Gastrocnemius medialis (tissue), 4 donors: ENCODE measurements at regions not wholly inside any gene's neighbourhood (a gene's known extent, or its start where the extent isn't known, plus 50 kb on each side); places are given as distances from the start of the nearest gene placed in this dataset.

Source experiments
- POLR2A ChIP-seq, 2 donors: fragments of 450-650 bp; IDR thresholded peaks; one replicate each; pipeline ENCODE4 v1.6.1; 2017; ENCODE audit warnings: antibody characterized with exemption in 2 of 2, mild to moderate bottlenecking in 2 of 2, moderate library complexity in 2 of 2
- TF ChIP-seq, protein P1 (sequence below), 5 experiments: fragments of 450-650 bp in 3 of 5; fragments of 200-600 bp in 2 of 5; sonication (generic) in 2 of 5; IDR thresholded peaks in 4 of 5; conservative IDR thresholded peaks in 1 of 5; 1 replicate in 4 of 5; 2 replicates in 1 of 5; pipeline ENCODE4 v1.5.1; 2016 to 2019; ENCODE audit warnings: antibody characterized with exemption in 5 of 5, mild to moderate bottlenecking in 3 of 5, moderate library complexity in 3 of 5

DNA sequence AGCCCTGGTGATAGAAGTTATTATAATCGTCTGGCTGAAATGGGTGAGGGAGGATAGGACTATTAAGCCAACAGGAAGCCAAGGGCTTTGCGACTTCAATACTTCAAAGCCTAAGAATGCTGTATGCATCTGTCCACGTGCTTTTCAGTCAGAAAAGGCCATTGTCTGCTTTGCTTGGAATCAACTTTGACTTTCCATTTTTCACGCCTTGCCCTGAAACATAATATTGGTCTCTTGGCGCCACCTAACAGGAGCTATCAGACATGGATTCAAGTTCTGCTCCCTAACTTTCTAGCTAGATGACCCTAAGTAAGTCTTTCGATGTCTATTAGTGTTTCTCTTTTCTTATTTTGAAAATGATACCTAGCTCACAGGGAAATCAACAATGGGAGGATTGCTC is 572.6 kb downstream of the TLR4 start:
- TF ChIP-seq, protein P1, sequence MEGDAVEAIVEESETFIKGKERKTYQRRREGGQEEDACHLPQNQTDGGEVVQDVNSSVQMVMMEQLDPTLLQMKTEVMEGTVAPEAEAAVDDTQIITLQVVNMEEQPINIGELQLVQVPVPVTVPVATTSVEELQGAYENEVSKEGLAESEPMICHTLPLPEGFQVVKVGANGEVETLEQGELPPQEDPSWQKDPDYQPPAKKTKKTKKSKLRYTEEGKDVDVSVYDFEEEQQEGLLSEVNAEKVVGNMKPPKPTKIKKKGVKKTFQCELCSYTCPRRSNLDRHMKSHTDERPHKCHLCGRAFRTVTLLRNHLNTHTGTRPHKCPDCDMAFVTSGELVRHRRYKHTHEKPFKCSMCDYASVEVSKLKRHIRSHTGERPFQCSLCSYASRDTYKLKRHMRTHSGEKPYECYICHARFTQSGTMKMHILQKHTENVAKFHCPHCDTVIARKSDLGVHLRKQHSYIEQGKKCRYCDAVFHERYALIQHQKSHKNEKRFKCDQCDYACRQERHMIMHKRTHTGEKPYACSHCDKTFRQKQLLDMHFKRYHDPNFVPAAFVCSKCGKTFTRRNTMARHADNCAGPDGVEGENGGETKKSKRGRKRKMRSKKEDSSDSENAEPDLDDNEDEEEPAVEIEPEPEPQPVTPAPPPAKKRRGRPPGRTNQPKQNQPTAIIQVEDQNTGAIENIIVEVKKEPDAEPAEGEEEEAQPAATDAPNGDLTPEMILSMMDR (IDR thresholded peaks at IDR 0.05 in 4 of 5, conservative IDR thresholded peaks at IDR 0.05 in 1 of 5): no peak
- no peak for TF ChIP-seq POLR2A (IDR thresholded peaks at IDR 0.05)
